Right lobe of liver (tissue), 4 donors: ENCODE measurements at regions not wholly inside any gene's neighbourhood (a gene's known extent, or its start where the extent isn't known, plus 50 kb on each side); places are given as distances from the start of the nearest gene placed in this dataset.

Source experiments
- CTCF ChIP-seq, 4 donors: fragments of 200-600 bp in 3 of 4; fragments of 450-650 bp in 1 of 4; IDR thresholded peaks; one replicate each; pipeline versions ENCODE4 v1.5.1 to v1.8.0; 2016 to 2022; ENCODE audit warnings: antibody characterized with exemption in 4 of 4, mild to moderate bottlenecking in 2 of 4
- POLR2A ChIP-seq: fragments of 450-650 bp; IDR thresholded peaks from one replicate; pipeline ENCODE4 v1.6.1; 2017; ENCODE audit warnings: antibody characterized with exemption, mild to moderate bottlenecking
- donor health status: DM: no; HTN: no; CAD: no.
- donor health status: DM: no; HTN: no; CAD: no.
- donor health status: DM: no; HTN: yes; CAD: no.

GRCh38 chr9:110106661-110107060 lies 101.3 kb downstream of the C9orf152 start:
- TF ChIP-seq CTCF (IDR thresholded peaks at IDR 0.05) (no peak), POLR2A (no peak)
